Endothelial cell of umbilical vein (primary cell): ENCODE measurements at regions not wholly inside any gene's neighbourhood (a gene's known extent, or its start where the extent isn't known, plus 50 kb on each side); places are given as distances from the start of the nearest gene placed in this dataset.

Experiments used
- CTCF ChIP-seq, 2 donors: IDR thresholded peaks; 1 replicate in 1 of 2; 2 replicates in 1 of 2; pipeline ENCODE4 v1.5.1; 2011; ENCODE audit warnings: low read length in 2 of 2, mild to moderate bottlenecking in 2 of 2, moderate library complexity in 2 of 2, control low read depth in 1 of 2, inconsistent platforms in 1 of 2, low read depth in 1 of 2; ENCODE audit not compliant: insufficient read depth in 1 of 2; ENCODE audit errors: extremely low read depth in 1 of 2
- EZH2 ChIP-seq: IDR thresholded peaks from 2 replicates; pipeline ENCODE4 v1.6.1; 2012; ENCODE audit warnings: borderline replicate concordance, low read depth, mild to moderate bottlenecking, moderate library complexity, low read length, inconsistent platforms; ENCODE audit not compliant: severe bottlenecking
- FOS ChIP-seq: IDR thresholded peaks from 2 replicates; pipeline ENCODE4 v1.6.1; 2011; ENCODE audit warnings: mild to moderate bottlenecking, low read length, moderate library complexity, borderline replicate concordance; ENCODE audit not compliant: insufficient read depth
- JUN ChIP-seq: IDR thresholded peaks from 2 replicates; pipeline ENCODE4 v1.6.1; 2011; ENCODE audit warnings: borderline replicate concordance, low read depth; ENCODE audit not compliant: insufficient read length, insufficient read depth
- MAX ChIP-seq: IDR thresholded peaks from 2 replicates; pipeline ENCODE4 v1.6.1; 2011; ENCODE audit not compliant: insufficient read depth, insufficient read length
- MYC ChIP-seq: IDR thresholded peaks from one replicate; pipeline ENCODE4 v1.6.1; 2011; ENCODE audit warnings: mild to moderate bottlenecking, low read depth, low read length
- POLR2A ChIP-seq: IDR thresholded peaks from 2 replicates; pipeline ENCODE4 v1.6.1; 2012; ENCODE audit warnings: low read depth, mild to moderate bottlenecking, control low read depth, low read length
- POLR2AphosphoS5 ChIP-seq: IDR thresholded peaks from 2 replicates; pipeline ENCODE4 v1.6.1; 2012; ENCODE audit warnings: low read depth, mild to moderate bottlenecking, control low read depth, low read length, moderate library complexity; ENCODE audit not compliant: insufficient read depth

- TF ChIP-seq CTCF (IDR thresholded peaks at IDR 0.05; ENCODE audit: extremely low read depth in 1 of 2, insufficient read depth in 1 of 2, low read depth in 1 of 2, low read length in 2 of 2): no peak
- TF ChIP-seq MAX: no peak
- no peak for TF ChIP-seq FOS
- no peak for TF ChIP-seq POLR2A
- no peak for TF ChIP-seq POLR2AphosphoS5
- no peak for TF ChIP-seq JUN
- no peak for TF ChIP-seq EZH2
- no peak for TF ChIP-seq MYC
Observed at GRCh38 chr2:163231666-163232065, 393.1 kb upstream of the KCNH7 start.
